GM19455 (cell line): ENCODE measurements at regions not wholly inside any gene's neighbourhood (a gene's known extent, or its start where the extent isn't known, plus 50 kb on each side); places are given as distances from the start of the nearest gene placed in this dataset.

Experiments
- ATAC-seq: cut with Tn5 transposase; IDR thresholded peaks from one replicate; pipeline ENCODE4 v1.9.1; 2021; ENCODE audit not compliant: unreplicated experiment

- ATAC-seq, result no peak
Observed at GRCh38 chr11:92692826-92693546, 276.5 kb upstream of the MTNR1B start.

- ATAC-seq, result no peak
Observed at GRCh38 chr11:92696076-92696475, 273.4 kb upstream of the MTNR1B start.

- ATAC-seq, result no peak
Observed at GRCh38 chr11:92697461-92698312, 271.8 kb upstream of the MTNR1B start.

DNA sequence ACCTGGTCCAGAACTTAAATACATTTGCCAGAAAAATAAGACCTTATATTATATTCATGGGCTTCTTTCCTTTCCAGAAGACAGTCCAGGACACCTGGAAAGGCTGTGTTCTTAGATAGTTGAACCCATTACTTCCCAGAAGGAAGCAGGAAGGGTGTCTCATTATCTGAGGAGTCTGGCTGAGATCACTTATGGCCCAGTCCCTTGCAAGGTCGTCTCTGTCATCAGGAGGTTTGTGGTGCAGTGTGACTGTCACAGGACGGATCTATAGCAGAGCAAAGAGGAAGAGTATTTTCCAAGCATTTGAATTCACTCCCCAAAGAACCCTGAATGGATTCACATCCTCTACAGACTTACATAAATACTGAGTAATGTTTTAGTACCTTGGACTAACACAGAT, 270.7 kb upstream of the MTNR1B start:
- no peak for ATAC-seq

DNA sequence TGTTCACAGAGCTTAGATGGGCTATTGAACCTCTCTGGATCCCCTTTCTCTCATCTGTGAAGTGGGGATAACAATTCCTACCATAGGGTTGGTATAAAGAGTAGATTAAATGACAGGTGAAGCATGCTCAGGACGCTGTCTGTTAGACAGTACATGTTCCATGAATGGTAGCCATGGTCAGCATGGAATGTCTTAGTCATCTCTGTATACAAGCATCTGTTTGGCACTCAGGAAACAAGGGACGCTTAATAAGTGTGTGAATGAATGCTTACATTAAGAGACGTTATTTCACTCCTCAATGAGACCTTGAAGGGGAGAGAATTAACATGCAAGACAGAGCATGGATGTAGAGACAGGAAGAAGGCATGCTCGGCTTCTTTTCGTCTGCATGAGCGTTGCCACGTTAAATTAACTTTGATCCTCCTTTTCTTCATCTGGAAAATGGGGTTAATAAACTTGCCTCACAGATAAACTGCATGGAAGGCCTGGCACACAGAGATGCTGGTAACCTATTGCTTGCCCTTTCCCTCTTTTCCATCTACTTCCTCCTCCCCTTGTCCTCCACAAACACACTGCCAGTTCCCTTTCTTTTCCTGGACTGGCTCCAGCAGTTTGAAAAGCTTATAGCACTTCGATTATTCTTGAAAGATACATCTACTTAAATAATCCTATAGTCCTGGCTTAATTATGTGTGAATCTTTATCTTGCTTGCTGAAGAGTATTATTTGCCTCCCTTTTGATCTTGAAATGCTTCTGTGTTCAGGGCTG, 267.2 kb upstream of the MTNR1B start:
- no peak for ATAC-seq

GRCh38 chr11:92702805-92703448, 266.5 kb upstream of the MTNR1B start:
- no peak for ATAC-seq

- no peak for ATAC-seq
Observed at GRCh38 chr11:92703449-92703830, 266.0 kb upstream of the MTNR1B start.

DNA sequence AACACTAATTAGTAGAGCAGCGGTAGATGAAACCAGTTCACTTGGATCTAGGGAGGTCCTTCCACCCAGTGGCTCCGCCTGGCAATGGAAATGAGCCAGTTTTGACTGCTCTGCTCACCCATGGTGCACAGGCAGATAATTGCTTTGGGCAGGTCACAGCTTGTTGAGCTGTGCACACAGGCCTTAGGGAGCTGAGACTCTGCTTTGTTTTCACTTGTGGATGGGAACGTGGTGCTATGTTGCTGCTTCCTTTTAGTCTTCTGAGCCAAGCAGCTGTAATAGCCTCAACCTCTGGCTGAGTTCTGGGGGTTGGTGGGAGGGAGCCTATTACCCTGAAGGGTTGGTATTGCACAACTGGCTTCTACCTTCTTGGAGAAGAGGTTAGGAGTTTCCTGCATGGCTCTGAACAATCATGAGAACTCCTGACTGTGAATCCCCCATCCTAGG, 262.3 kb upstream of the MTNR1B start:
- ATAC-seq, result no peak

DNA sequence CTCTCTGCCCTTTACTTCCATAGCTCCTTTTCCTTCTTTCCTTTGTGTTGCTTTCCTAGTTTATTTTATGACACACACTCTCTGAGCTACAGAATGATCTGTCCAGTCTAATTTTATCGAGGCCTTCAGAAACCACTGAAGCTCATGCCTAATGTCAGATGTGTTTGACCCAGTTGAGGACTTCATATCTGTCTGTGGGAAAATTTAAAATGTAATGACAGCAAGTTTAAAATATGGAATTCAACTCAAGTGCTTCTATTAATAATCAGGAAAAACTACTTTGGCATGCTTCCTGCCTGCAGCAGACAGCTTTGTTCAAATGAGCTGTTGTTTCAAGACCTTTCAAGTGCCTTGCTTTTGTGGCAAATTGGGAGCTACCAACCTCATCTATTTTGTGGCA, 261.8 kb upstream of the MTNR1B start:
- ATAC-seq, result no peak

DNA sequence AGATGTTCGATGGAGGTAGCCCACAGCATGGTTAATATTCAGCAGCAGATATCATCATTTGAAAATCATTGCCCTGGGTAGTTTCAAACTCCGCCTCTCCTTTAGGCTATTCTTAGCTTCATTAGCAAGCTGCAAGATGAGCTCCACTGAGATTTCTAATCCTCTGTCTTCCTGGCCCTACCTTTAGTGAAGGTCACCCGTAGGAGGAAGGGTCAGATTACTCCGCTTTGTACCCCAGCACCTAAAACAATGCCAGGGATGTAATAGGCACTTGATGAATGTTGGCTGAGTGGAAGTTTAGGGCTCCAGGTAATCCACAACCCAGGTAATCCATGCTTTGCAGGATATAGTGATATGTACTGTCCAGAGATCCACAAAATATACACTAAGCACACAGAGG, 260.1 kb upstream of the MTNR1B start:
- no peak for ATAC-seq

- no peak for ATAC-seq
Observed at GRCh38 chr11:92711926-92712325, 257.5 kb upstream of the MTNR1B start.

GRCh38 chr11:92714111-92714510, 255.3 kb upstream of the MTNR1B start:
- ATAC-seq, result no peak

- ATAC-seq, result no peak
Observed at GRCh38 chr11:92717240-92717639, 252.2 kb upstream of the MTNR1B start.

GRCh38 chr11:92720385-92720784, 249.1 kb upstream of the MTNR1B start:
- no peak for ATAC-seq

GRCh38 chr11:92725352-92725751, 244.1 kb upstream of the MTNR1B start:
- ATAC-seq, result no peak

DNA sequence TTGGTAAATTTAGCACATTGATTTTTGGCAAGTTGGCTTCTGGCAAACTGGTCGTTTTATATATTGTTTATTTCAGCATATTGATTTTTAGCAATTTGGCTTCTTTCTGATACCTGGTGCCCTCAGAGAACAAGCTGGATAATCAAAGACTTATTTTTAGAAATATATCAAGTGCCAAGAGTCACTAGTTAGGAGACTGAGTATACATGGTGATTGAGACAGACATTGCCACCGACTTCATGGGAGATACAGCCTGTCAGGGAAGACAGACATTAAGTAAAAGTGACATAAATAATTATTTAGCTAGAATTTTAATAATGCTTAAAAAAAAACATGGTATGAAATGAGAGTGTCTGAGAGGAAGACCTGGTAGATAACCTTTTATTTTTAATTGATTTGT, 242.3 kb upstream of the MTNR1B start:
- no peak for ATAC-seq

- ATAC-seq, result no peak
Observed at GRCh38 chr11:92727769-92728168, 241.7 kb upstream of the MTNR1B start.

DNA sequence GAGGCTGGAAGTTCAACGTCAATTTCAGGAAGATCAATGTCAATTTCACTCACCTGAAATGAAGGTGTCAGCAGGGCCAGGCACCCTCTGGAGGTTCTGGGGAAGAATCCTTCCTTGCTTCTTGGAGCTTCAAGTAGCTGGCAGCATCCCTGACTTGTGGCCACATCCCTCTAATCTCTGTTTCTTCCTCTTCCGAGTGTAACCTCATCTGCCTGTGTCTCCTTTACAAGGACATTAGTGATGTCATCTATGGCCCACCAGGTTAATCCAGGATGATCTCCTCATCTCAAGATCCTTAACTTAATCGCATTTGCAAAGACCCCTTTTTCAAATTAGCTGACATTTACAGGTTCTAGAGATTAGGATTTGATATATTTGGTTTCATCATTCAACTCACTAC, 240.8 kb upstream of the MTNR1B start:
- ATAC-seq, result no peak

DNA sequence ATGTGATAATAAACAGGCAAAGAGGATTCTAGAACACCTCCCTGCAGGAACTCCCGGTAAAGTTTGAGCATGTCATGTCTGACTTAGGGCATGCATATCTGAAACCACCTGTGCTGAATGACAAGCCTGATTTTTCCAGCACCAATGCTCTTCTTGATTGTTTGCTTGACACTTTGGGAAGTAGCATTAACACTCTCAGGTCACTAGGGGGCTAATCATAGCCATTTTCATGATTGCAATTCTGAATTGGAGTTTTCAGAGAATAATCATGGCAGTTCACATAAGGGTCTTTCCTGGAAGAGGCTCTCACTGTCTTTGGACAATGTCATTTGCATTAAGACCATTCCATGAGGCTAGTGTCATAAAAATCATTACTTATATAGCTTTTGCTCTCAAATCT, 234.4 kb upstream of the MTNR1B start:
- no peak for ATAC-seq

DNA sequence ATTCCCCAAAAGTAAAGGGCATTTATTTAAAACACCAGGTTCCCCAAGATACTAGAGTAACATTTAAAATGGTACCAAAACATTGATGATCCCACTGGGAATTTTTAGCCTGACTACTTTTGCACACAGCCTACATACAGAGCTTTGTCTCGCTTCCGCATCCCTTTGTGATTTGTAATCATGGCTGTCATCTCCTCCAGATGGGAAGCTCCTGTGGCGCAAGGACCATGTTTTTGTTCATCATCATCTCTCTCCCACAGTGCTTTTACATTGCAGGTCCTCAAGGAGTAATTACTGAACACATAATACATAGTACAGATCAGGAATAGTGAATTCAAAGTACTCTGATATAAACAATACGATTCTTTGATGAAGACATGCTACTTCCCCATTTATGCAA, 231.2 kb upstream of the MTNR1B start:
- no peak for ATAC-seq

DNA sequence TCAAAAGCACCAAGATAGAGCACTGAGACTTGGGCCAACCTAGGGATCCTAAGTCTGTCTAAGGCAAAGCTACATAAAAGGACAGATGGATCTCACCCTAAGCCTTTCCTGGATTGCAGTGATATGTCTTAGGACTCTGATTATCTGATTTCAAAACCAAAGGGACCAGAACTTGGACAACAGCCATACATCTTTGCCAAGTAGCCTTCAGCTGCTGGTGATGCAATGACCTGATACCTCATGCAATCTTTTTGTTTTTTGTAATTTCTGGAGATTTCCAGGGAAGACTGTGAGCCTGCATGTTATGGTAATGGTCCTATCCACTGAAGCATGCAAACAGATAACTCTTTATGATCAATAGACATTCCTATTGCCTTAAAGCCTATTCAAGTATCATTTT, 230.4 kb upstream of the MTNR1B start:
- no peak for ATAC-seq
